22Rv1 (cell line): ENCODE measurements at regions not wholly inside any gene's neighbourhood (a gene's known extent, or its start where the extent isn't known, plus 50 kb on each side); places are given as distances from the start of the nearest gene placed in this dataset.

Experiments used
- ZFX ChIP-seq: fragments of 450-650 bp; IDR thresholded peaks from 2 replicates; pipeline ENCODE4 v1.6.1; 2017; ENCODE audit warnings: antibody characterized with exemption, borderline replicate concordance
- TF ChIP-seq, protein P1 (sequence below): fragments of 450-650 bp; IDR thresholded peaks from 2 replicates; pipeline ENCODE4 v1.5.1; 2017; ENCODE audit warnings: mild to moderate bottlenecking

DNA sequence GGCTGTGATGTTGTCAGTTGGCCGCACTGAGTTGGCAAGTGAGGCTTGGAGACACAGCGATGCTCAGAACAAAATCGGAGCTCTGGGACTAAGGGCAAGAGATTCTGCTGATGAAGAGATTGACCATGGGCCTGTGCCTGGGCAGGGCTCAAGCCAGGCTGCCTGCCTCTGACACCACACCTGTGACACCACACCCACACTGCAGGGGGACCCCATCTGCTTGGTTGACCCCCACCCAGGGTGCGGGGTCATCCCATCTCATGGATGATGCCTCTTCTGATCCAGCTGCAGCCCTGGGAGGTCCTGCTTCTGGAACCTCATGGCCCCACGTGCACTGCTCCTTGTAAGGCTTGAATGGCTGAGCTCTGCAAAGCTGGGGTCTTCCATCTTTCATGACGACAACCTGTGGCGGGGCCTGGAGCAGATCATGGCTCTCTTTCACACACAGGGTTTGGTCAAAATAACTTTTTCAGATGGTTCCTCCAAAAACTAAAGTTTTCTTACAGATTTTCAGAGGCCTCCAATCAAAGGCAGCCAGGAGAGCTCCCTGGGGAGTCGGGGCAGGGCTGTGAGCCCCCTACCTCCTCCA is 185.2 kb downstream of the GADD45G start:
- TF ChIP-seq, protein P1, sequence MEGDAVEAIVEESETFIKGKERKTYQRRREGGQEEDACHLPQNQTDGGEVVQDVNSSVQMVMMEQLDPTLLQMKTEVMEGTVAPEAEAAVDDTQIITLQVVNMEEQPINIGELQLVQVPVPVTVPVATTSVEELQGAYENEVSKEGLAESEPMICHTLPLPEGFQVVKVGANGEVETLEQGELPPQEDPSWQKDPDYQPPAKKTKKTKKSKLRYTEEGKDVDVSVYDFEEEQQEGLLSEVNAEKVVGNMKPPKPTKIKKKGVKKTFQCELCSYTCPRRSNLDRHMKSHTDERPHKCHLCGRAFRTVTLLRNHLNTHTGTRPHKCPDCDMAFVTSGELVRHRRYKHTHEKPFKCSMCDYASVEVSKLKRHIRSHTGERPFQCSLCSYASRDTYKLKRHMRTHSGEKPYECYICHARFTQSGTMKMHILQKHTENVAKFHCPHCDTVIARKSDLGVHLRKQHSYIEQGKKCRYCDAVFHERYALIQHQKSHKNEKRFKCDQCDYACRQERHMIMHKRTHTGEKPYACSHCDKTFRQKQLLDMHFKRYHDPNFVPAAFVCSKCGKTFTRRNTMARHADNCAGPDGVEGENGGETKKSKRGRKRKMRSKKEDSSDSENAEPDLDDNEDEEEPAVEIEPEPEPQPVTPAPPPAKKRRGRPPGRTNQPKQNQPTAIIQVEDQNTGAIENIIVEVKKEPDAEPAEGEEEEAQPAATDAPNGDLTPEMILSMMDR: no peak
- TF ChIP-seq ZFX: no peak
